Neural cell (in vitro differentiated cells): ENCODE measurements at regions not wholly inside any gene's neighbourhood (a gene's known extent, or its start where the extent isn't known, plus 50 kb on each side); places are given as distances from the start of the nearest gene placed in this dataset.

Experiments
- H2AFZ ChIP-seq: fragments of 200-600, 300-800 bp; sonication (generic), shearing (Covaris generic); 2 replicates; pipeline ENCODE4 v1.6.0; 2014; ENCODE audit warnings: low read depth, mild to moderate bottlenecking, antibody characterized with exemption, low read length, moderate library complexity
- H3F3A ChIP-seq: fragments of 200-600 bp; shearing (Covaris generic); 2 replicates; pipeline ENCODE4 v1.6.1; 2016; ENCODE audit warnings: mild to moderate bottlenecking, moderate library complexity, mixed read lengths, antibody characterized with exemption, low read length; ENCODE audit not compliant: insufficient read depth, poor library complexity, severe bottlenecking
- H3K27ac ChIP-seq: fragments of 200-600, 300-800 bp; sonication (generic), shearing (Covaris generic); 2 replicates; pipeline ENCODE4 v1.5.1; 2014; ENCODE audit warnings: mild to moderate bottlenecking, low read length, moderate library complexity
- H3K27me3 ChIP-seq: fragments of 300-800, 200-600 bp; sonication (generic), shearing (Covaris generic); 2 replicates; pipeline ENCODE4 v1.6.0; 2014; ENCODE audit warnings: mild to moderate bottlenecking, low read depth, low read length, moderate library complexity; ENCODE audit not compliant: insufficient read depth
- H3K36me3 ChIP-seq: fragments of 300-800, 200-600 bp; sonication (generic), shearing (Covaris generic); 2 replicates; pipeline ENCODE4 v1.5.1; 2014; ENCODE audit warnings: mild to moderate bottlenecking, antibody characterized with exemption, low read length, moderate library complexity; ENCODE audit not compliant: insufficient read depth
- H3K4me2 ChIP-seq: fragments of 300-800, 200-600 bp; sonication (generic), shearing (Covaris generic); 2 replicates; pipeline ENCODE4 v1.6.0; 2014; ENCODE audit warnings: mild to moderate bottlenecking, low read length
- H3K4me3 ChIP-seq: fragments of 300-800, 200-600 bp; sonication (generic), shearing (Covaris generic); 2 replicates; pipeline ENCODE4 v1.5.1; 2014; ENCODE audit warnings: mild to moderate bottlenecking, low read length, moderate library complexity
- H3K79me2 ChIP-seq: fragments of 200-600 bp; shearing (Covaris generic); replicated peaks from 2 replicates; pipeline ENCODE4 v1.6.0; 2014; ENCODE audit warnings: mild to moderate bottlenecking, low read length, moderate library complexity; ENCODE audit not compliant: insufficient read depth
- H3K9ac ChIP-seq: fragments of 300-800, 200-600 bp; sonication (generic), shearing (Covaris generic); 2 replicates; pipeline ENCODE4 v1.6.1; 2016; ENCODE audit warnings: mild to moderate bottlenecking, low read length, mixed read lengths
- H3K9me2 ChIP-seq: fragments of 200-600 bp; shearing (Covaris generic); 2 replicates; pipeline ENCODE4 v1.6.1; 2016; ENCODE audit warnings: mild to moderate bottlenecking, low read length, mixed read lengths; ENCODE audit not compliant: insufficient read depth
- H3K9me3 ChIP-seq: fragments of 200-600, 300-800 bp; sonication (generic), shearing (Covaris generic); 2 replicates; pipeline ENCODE4 v1.6.1; 2016; ENCODE audit warnings: mild to moderate bottlenecking, mixed run types, low read length, moderate library complexity, mixed read lengths
- H4K20me1 ChIP-seq: fragments of 200-600 bp; shearing (Covaris generic); 2 replicates; pipeline ENCODE4 v1.6.1; 2016; ENCODE audit warnings: mild to moderate bottlenecking, mixed run types; ENCODE audit not compliant: insufficient read depth
- CTCF ChIP-seq: fragments of 450-650 bp; IDR thresholded peaks from 2 replicates; pipeline ENCODE4 v1.5.1; 2014; ENCODE audit warnings: antibody characterized with exemption, mild to moderate bottlenecking, moderate library complexity; ENCODE audit not compliant: poor library complexity, severe bottlenecking
- EP300 ChIP-seq: fragments of 450-650 bp; conservative IDR thresholded peaks from 2 replicates; pipeline ENCODE4 v1.6.1; 2014; ENCODE audit warnings: antibody characterized with exemption, mild to moderate bottlenecking, moderate library complexity; ENCODE audit not compliant: poor library complexity, severe bottlenecking
- EZH2 ChIP-seq: fragments of 200-600, 300-800 bp; shearing (Covaris generic), sonication (generic); IDR thresholded peaks from 2 replicates; pipeline ENCODE4 v1.6.1; 2014; ENCODE audit warnings: antibody characterized with exemption, low read length, borderline replicate concordance, mild to moderate bottlenecking; ENCODE audit not compliant: insufficient read depth, poor library complexity, severe bottlenecking
- MXI1 ChIP-seq: fragments of 450-650 bp; conservative IDR thresholded peaks from 2 replicates; pipeline ENCODE4 v1.6.1; 2014; ENCODE audit warnings: antibody characterized with exemption, mild to moderate bottlenecking; ENCODE audit not compliant: poor library complexity, severe bottlenecking
- POLR2AphosphoS5 ChIP-seq: IDR thresholded peaks from 2 replicates; pipeline ENCODE4 v1.6.1; 2012
- RAD21 ChIP-seq: fragments of 450-650 bp; conservative IDR thresholded peaks from 2 replicates; pipeline ENCODE4 v1.6.1; 2014; ENCODE audit warnings: antibody characterized with exemption, mild to moderate bottlenecking, moderate library complexity
- REST ChIP-seq: IDR thresholded peaks from 2 replicates; pipeline ENCODE4 v1.6.1; 2012; ENCODE audit warnings: borderline replicate concordance
- SMC3 ChIP-seq: fragments of 450-650 bp; conservative IDR thresholded peaks from 2 replicates; pipeline ENCODE4 v1.6.1; 2014; ENCODE audit warnings: antibody characterized with exemption, mild to moderate bottlenecking, moderate library complexity; ENCODE audit not compliant: poor library complexity
- TAF1 ChIP-seq: IDR thresholded peaks from 2 replicates; pipeline ENCODE4 v1.6.1; 2012; ENCODE audit warnings: low read depth

GRCh38 chr2:211162911-211163310, 606.5 kb downstream of the CPS1 start:
- H3K27me3 ChIP-seq = no peaks in the 10 kb centered on the region

GRCh38 chr2:211170843-211171242, 614.4 kb downstream of the CPS1 start:
- Histone ChIP-seq H3K27me3 (no peaks in the 10 kb centered on the region), H3K9me3 (no peaks in the 10 kb centered on the region), H3K9me2 (no peaks in the 10 kb centered on the region), H3K4me3 (no peak overlapping the region), H3K9ac (no peak overlapping the region), H3K4me2 (no peak overlapping the region), H3K27ac (no peak overlapping the region), H3F3A (no peaks in the 10 kb centered on the region), H3K36me3 (no peaks in the 10 kb centered on the region), H4K20me1 (no peaks in the 10 kb centered on the region), H3K79me2 (no peaks in the 10 kb centered on the region), H2AFZ (no peak overlapping the region)
- TF ChIP-seq POLR2AphosphoS5 = no peak
- no peak for TF ChIP-seq MXI1
- no peak for TF ChIP-seq RAD21
- TF ChIP-seq EZH2 = no peak
- TF ChIP-seq CTCF = no peak
- no peak for TF ChIP-seq SMC3
- TF ChIP-seq TAF1 = no peak
- no peak for TF ChIP-seq EP300
- TF ChIP-seq REST = no peak

More at GRCh38 chr2:211162911-211163310, 606.5 kb downstream of the CPS1 start:
- H2AFZ ChIP-seq = no peak overlapping the region
- H3K27ac ChIP-seq = no peak overlapping the region
- no peaks in the 10 kb centered on the region for H4K20me1 ChIP-seq
- no peaks in the 10 kb centered on the region for H3K9me2 ChIP-seq
- no peaks in the 10 kb centered on the region for H3F3A ChIP-seq
- H3K79me2 ChIP-seq = no peaks in the 10 kb centered on the region
- H3K4me2 ChIP-seq = no peak overlapping the region
- no peaks in the 10 kb centered on the region for H3K36me3 ChIP-seq
- H3K4me3 ChIP-seq = no peak overlapping the region
- H3K9ac ChIP-seq = no peak overlapping the region
- no peak for TF ChIP-seq CTCF
- no peak for TF ChIP-seq REST
- TF ChIP-seq RAD21 = no peak
- no peaks in the 10 kb centered on the region for H3K9me3 ChIP-seq
